ENCODE measurements at regions not wholly inside any gene's neighbourhood (a gene's known extent, or its start where the extent isn't known, plus 50 kb on each side); places are given as distances from the start of the nearest gene placed in this dataset.

DNA sequence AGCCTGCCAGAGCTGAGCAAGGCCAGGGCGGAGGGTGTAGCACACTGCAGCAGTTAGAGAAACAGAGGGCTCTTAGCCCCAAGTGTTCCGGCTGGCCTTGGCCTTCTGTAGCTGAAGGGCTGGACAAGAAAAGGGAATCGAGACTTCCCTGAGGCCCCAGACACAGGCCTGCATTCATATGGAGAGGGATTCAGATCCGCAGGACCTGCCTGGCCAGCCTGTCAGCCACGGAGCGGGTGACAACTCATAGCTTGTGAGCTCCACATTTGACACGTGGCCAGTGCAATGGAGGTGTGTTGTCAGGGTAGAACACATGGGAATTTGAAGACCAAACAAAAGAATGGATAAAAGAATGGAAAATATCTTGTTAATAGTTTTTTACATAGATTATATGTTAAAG lies 182.2 kb upstream of the GSC start:
- no peak for DNase-seq

DNA sequence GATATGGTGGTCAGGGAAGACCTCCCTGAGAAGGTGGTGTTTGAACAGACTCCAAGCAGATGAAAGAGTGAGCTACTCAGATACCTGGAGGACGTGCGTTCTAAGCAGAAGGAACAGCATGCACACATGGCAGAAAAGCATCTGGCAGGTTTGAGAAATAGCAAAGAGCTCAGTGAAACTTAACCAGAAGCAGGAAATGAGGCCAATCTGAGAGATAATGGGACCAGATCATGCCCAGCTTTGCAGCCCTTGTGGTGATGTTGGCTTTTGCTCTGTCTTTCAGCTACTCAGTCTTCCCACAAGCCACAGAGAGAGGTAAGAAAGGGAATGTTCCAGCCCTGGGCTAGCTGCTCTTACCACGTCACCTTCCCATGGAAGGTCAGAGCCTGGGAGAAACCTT lies 176.3 kb upstream of the GSC start:
- peak in 1 of 2 experiments; percentile 10 for DNase-seq

- peak; percentile 5 to 6 for DNase-seq
These were observed 175.7 kb upstream of the GSC start for GRCh38 chr14:94945615-94946014.

DNA sequence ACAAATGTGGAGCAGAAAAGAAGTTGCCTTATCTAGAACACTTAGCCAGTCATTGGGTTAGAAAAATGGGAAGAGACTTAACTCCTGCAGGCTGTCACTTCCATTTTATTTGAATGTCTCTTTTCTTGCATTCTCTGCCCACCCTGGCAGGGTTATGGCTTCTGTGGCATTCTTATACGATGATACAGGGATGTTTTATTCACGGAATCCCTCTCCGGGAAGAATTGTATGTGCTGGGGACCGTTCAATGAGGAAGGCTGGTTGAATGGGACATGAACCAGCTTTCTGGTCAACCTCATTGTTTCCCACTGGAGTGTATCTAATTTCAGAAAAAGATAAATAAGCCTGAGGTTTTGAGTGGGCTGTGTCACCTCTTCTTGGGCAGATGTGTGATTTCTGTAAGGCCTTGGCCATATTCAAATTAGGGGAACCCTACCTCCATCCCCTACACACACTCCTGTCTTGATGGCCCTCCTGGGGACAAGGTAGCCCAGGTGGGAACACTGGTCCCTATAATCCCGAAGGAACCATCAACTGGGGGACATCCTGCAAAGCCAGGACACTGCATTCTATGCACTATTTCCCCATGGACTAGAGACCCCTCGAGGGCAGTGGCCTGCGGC lies 174.8 kb upstream of the GSC start:
- no peak for DNase-seq

DNA sequence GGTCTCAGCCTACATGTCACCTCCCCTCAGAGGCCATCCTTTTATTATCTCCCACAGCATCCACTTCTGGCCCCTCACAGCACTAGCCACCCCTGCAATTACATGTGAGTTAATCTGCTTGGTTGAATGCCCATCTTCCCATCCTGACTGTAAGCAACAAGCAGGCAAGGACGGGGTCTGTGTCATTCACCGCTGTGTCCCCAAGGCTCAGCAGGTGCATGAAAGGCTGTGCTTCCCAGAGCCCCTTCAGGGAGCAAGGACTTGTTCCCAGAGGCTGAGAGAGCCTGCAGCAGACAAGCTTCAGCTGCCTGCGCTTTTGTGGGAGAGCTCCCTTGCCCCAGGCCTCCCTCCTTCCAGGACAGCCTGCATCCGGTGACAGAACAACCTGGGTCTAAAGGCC lies 172.7 kb upstream of the GSC start:
- no peak for DNase-seq

DNA sequence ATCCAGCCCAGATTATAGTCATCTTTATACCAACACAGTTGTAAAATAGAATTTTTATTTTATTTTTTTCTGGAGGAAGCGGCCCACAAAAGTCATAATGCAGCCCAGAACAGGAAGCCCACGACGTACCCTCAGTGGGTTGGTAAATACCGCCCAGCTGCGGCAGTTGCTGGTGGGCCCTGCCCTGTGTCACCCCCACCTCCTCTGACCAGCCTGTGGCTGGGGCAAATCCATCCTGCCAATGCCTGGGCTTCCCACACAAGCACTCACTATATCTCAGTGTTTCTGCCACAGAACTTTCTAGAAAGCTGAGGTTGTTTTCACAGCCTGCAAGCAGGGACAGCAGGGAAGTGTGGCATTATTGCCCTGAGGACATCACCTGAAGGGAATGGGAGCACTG lies 171.4 kb upstream of the GSC start:
- no peak for DNase-seq

DNA sequence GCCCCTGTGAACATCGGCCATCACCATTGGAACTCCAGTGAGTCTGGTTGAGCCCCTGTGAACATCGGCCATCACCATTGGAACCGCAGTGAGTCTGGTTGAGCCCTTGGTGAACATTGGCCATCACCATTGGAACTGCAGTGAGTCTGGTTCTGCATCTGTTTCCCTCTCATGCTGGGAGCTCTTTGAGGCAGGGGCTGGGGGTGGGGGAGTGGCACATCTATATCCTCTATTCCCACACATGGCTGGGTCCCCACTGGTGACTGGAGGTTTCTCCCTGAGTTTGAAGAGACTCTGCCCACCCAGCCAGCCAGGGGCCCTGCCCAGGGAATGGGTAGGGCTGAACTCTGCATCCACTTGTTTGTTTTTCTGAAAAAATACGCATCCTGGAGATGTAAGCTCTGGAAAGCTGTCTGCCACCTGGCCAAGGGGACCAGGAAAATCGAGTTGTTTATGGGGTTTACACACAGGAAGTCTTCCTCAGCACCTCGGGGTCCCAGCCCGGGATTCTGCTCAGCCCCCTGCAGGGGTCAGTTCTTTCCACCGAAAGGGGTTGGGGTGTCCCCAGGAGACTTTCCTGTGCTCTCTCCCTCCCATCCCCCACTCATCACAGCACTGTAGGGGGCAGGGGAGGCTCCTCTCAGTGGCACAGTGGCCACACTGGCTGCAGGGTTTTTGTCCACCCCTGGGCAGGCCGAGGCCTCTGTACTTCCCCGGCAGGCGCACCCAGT lies 170.5 kb upstream of the GSC start:
- no peak for DNase-seq

- no peak for DNase-seq
These were observed 168.1 kb upstream of the GSC start for GRCh38 chr14:94938016-94938415.

DNA sequence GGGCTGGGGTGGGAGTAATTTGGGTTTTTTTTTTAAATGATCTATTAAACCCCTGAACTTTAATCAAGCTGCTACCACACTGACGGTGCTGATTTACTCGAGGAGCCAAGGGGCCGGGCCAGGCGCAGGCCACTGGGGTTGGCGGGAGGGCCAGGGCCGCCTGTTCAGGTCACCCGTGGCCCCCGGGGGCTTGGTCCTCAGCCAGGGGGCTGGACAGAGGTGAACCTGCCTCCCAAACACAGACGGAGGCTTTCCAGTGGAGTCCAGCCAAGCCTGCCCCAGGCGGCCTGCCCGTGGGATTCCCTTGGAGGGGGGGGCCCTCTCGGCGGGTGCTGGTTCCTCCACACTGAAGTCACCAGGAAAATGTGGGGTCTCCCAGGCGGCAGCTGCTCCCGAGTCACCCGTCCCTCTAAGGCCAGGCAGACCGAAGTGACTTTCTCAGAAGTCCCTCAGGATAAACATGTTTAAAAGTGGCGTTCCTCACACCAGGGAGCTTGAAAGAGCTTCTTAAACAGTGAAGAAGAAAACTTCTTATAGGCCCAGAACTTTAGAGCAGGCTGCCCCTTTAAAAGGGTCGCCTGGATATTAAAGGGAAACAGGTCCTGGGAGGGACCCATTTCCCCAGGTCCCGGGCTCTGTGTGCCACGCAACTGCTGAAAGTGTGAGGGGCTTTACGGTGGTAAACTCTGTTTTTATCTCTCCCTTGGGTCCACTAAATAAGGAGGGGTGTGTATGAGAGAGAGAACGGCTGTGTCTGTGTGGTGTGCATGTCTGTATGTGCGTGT lies 167.2 kb upstream of the GSC start:
- no peak for DNase-seq

DNA sequence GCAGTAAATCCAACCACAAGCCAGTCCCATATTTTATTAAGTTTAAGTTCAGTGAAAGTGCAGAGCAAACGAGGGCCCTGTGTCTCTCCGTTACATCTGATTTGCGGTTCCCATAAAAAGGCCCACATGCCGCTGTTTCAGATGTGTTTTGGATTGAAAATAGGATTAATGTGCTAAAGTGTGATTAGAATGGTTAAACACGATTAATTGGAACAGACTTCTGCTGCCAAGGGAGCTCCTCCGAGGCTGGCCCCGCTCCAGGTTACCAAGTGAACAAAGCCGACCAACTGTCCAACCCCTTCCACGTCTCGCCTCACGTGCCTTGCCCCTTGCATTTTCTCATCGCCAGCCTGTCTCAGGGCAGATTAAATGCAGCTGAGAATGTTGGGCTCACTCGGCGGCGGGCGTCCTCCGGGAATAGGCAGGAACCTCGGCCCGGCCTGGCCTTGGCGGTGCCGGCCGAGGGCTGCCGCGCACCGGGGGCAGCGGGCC lies 166.5 kb upstream of the GSC start:
- DNase-seq, result no peak

DNA sequence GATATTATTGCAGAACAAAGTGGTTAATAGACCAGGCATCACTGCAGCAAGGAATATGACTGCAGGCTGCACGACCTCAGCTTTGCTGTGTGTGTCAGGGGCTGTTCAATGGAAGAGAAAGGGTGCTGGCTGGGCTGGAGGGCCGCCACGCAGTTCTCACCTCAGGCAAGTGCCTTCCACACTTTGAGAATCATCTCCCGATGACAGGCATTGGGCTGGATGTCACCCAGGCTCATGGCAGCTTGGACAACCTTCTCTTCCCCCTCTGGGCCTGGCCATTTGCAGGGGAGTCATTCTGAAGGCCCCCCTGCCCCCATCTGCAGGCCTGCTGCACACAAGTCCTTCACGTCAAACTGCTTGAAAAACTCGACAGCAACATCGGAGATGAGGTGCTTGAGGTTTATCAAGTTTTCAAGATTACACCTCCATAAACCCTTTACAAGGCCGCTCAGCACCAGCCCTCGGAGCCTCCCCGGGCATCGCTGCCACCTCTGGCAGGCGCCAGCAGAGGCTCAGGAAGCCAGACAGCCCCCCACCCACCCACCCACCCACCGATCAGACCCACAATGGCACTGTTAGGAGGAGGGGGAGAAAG lies 165.9 kb upstream of the GSC start:
- DNase-seq, result no peak

DNA sequence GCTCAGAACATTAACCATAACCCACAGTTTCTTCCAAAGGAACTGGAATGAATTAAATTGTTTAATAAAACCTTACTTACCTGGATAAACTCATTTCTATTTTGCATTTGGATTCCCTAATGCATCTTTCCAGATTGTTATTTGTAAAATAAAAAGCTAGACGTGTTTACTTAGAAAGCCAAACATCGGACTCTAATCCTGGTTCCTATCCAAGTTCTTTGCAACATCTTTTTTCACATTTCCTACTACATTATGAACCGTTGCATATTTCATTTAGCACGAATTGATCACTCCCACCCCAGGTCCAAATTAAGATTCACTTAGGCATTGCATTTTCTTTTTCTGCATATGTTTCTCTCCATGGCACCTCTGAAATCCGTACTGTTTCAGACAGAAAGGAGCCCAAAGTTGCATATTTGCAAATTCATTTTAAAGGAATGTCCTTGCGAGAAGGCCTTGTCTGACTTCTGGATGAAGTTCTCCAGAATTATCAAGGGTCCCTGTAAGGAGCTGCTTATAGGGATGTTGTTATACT lies 164.4 kb upstream of the GSC start:
- DNase-seq, result no peak

- DNase-seq, result no peak
These were observed 163.6 kb upstream of the GSC start for GRCh38 chr14:94933486-94933885.

GRCh38 chr14:94932589-94932988 lies 162.7 kb upstream of the GSC start:
- DNase-seq, result no peak

- DNase-seq, result no peak
These were observed 160.8 kb upstream of the GSC start for GRCh38 chr14:94930690-94931089.

DNA sequence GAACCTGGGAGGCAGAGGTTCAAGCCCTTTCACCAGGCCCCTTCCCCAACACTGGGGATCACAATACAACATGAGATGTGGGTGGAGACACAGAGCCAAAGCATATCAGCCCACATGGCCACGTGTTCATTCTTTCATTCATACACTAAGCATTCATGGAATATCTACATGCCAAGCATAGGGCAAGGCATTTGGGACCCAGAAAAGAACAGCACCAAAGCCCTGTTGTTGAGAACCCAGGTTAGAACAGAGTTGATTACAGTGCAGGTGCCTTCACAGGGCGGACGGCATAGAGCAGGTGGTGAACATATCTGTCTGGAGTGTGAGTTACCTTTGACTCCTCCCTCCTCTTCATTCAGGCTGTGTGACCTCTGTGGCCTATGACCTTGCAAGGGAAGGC lies 159.4 kb upstream of the GSC start:
- no peak for DNase-seq

DNA sequence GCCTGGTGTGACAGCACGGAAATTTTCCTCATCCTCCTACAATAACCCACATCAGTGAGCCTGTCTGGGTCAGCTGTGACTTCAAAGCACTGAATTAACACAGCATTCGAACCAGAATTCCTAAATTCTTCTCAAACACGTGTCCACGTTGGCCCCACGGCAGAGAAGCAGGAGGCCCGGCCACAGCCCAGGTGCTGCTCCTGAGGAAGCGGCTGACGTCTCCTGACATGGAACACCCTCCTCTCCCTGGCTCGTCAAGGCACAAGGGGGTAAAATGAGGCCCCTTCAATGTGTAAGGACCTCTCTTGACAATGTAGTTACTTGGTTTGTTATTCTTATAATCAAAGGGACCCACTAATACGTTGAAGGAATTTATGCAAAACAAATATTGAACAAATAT lies 156.3 kb upstream of the GSC start:
- DNase-seq, result no peak

DNA sequence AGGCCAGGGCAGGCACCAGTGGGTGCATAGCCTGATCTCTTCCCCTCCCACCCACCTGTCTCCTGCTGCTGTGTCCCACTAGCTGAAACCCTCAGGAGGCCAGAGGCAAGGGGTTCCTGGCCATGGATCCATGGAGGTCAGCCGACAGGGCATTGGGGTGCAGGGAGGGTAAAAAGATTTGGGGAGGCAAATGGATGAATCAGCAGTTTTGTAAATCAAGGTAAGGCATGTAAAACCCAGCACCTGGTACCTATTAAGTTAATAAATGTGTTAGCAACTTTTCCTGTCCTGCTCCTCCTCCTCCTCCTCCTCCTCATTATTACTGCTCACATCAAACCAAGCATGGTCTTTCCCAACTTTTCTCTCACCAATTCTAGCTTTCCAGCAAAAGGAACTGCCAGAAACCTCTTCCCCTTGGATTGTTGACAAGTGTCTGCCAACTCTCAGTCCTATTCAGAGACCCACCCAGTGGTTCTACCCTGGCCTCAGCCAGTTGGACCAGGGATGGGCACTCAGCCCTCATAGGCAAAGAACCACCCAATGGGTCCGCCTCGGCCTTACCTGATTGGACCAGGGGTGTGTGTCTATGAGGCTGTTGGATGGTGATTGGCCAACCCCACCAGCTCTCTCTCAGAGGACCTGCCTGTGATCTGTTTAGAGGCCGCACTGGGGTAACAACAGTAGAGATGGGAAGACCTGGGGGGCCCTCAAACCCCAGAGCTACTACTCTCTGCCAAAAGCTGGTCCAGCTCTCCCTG lies 155.7 kb upstream of the GSC start:
- no peak for DNase-seq

DNA sequence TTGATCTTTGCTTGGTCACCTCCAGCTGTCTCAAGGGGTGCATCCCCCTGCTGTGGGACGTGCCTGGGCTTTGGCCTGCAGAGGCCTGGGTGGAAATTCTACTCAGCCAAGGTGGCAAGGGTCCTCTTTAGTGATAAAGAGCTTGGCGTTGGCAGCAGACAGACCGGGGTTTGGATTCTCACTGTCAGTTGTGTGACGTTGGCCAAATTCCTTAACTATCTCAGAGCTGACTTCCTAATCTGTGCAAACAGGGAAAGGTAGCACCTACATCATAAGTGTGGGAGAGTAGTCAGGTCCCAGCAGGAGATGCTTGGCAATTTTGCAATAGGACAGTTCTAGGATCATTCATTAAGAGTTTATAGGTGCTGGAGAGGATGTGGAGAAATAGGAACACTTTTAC lies 154.3 kb upstream of the GSC start:
- no peak for DNase-seq

DNA sequence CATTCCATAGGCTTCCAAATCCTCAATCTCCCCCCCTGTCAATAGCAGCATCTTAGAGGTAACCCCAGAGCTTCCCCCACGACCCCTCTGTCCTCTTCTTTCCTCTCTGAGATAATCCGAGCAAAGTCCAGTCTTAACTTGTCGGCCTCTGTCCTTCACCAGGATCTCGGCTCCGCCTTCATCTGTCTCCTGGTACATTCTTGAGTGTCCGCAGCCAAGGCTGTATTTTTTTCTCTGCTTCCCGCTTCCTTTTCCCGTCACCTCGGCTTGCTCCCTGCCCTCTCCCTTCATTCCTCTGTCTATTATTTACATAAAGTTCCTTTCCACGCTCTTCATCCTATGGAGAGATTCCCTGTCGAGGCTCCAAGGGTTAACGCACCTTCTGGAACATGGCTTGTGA lies 153.9 kb upstream of the GSC start:
- DNase-seq, result no peak

DNA sequence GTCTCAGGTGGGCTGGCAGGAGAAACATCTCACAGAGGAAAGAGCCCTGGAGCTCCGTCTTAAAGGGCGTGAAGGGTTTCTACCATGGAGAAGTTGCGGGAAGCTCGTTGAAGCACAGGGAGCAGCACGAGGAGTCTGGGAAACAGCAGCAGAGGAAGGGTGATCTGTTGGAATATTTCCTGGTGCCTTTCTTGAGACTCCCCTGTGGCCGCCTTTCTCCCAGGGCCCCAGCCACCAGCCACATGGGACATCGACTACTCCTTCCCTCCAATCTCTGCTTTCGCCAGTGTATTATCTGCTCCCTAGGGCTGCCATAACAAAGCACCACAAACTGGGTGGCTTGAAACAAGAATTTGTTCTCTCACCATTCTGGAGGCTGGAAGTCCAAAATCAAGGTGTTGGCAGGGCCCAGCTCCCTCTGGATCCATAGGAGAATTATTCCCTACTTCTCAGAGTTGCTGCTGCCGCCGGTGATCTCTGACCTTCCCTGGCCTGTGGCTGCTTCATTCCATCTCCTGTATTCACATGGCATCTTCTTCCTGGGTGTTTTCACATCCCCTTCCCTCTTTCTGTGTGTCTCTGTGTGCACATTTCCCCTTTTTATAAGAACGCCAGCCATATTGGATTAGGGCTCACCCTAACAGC lies 152.8 kb upstream of the GSC start:
- DNase-seq, result no peak
